IPS-NIHi7 (cell line): ENCODE measurements at regions not wholly inside any gene's neighbourhood (a gene's known extent, or its start where the extent isn't known, plus 50 kb on each side); places are given as distances from the start of the nearest gene placed in this dataset.

Source experiments
- DNase-seq: peaks from one replicate; pipeline ENCODE4 v3.0.0; 2012; ENCODE audit warnings: mixed read lengths; ENCODE audit errors: extremely low spot score

DNA sequence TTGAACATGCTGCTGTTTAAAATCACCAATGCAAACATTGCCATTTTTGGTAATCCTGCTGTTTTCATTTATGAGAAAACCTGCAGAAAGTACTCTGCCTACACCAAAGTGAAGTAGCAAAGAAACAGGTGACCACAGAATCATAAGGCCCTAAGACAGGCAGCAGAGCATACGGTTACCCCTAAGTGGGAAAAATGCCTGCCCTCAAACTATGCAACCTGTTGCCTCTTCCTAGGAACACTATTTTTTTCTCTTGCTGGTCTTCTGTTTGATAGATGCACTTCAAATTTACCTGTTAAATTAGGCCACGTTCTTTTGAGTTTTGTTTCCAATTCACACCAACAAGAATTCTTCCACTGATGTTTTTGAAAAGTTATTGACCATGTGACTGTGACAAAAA, 89.5 kb upstream of the RAB4A start:
- DNase-seq, result no peak

- no peak for DNase-seq
Measured at GRCh38 chr1:229183588-229183987, 87.3 kb upstream of the RAB4A start.

DNA sequence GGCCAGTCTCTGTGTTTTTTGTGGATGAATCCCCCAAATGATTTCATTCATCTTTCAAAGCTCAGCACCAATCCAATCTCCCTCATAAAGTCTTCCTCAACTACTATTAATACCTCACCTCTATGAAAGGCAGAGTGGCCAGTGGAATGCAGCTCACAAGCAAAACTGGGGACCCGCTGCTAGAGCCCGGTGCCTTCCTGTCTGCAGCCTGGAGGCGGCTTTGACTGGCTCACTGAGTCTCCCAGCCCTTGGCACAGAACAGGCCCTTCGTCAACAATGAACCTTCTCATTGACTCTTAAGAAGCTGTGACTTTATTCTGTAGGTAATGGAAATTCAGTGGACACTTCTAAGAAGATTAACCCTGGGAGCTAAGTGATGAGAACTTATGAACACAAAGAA, 86.8 kb upstream of the RAB4A start:
- no peak for DNase-seq

- no peak for DNase-seq
Measured at GRCh38 chr1:229185963-229186362, 84.9 kb upstream of the RAB4A start.

- no peak for DNase-seq
Measured at GRCh38 chr1:229186373-229187056, 84.4 kb upstream of the RAB4A start.

GRCh38 chr1:229190057-229190575, 80.8 kb upstream of the RAB4A start:
- no peak for DNase-seq

- DNase-seq, result peak; percentile 45
Measured at GRCh38 chr1:229191066-229191674, 79.7 kb upstream of the RAB4A start.

GRCh38 chr1:229192031-229192430, 78.9 kb upstream of the RAB4A start:
- DNase-seq, result no peak

DNA sequence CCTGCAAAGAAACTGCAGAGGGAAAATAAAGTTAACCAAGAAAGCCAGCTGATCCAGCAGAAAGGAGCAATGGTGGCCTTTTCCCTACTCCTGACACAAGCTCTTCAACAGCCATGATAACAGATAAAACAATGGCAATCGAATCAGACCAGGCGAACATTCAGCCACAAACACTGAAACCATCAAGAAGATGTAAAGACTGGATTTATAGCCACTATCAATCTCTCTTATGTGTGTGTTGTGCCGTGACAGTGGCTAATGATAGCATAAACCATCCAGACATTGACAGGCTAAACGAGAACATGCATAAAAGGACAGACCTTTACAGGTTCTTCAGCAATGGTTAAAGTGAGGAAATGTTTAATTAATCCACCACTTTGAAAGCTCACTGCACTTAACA, 78.1 kb upstream of the RAB4A start:
- DNase-seq, result no peak

GRCh38 chr1:229194096-229194495, 76.8 kb upstream of the RAB4A start:
- no peak for DNase-seq

DNA sequence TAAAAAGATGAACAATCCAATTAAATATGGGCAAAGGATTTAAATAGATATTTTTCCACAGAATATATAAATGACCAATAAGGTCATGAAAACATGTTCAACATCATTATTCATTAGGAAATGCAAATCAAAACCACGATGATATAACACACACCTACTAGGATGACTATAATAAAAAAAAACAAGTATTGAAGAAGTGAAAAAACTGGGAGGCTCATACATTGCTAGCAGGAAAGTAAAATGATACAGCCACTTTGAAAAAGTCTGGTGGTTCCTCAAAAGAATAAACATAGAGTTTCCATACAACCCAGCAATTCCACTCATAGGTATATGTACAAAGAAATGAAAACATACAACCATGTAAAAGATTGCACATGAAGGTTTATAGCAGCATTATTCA, 75.7 kb upstream of the RAB4A start:
- no peak for DNase-seq

- no peak for DNase-seq
Measured at GRCh38 chr1:229196404-229197264, 74.3 kb upstream of the RAB4A start.

DNA sequence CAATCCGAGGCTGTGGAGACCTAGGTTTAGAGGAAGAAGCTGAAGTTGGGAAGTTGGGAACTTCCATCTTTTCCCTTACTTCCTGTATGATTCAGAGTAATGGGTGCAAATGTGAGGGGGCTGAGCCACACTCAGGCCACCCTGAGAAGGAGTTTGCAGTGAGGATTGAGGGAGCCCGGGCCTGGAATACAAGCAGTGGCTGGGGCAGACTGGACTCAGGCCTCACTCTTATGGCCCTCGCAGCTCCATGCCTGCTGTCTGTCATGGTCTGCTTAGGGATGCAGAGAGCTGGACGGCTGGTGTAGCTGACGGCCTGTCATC, 73.7 kb upstream of the RAB4A start:
- DNase-seq, result no peak

DNA sequence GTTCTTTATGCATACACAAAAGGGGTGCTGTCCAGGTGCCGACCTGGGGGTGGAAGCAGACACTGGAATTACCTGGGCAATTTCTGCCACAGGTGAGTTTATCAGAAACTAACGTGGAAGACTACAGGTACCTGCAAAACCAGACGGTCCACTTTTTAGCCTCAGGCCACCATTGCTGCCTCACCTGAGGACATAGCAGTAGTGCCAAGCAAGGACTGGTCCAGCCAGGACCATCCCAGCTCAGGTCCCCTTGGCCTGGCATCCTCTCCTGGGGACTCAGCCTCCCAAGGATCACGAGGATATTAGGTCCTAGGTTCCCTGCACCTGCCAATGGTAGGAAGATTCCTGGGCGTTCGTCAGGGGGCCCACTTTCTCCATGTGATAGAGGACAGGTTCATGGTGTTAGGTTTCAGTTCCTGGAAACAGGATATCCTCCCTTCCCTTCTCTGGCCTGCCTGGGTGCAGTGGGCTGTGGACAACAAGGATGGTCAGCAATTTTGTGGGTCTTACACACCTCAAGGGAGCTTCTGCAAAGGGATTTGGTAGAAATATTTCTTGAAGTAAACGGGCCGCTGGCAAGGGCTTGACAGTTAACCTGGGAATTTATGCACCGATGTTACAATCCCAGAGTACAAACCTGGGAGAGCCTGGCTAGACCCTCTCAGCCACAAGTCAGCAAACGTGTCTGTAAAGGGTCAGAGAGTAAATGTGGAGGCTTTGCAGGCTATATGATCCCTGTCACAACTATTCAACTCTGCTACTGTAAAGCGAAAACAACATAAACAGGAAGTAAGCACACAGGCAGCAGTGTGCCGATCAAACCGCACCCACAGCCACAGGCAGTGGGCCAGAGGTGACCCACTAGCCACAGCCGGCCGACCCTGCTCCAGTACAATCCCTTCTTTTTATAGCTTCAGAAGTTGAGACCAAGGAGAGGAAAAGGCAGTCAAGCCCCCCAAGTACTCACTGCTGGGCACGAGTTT, 71.4 kb upstream of the RAB4A start:
- no peak for DNase-seq

GRCh38 chr1:229203030-229203751, 67.7 kb upstream of the RAB4A start:
- DNase-seq, result peak; percentile 90

DNA sequence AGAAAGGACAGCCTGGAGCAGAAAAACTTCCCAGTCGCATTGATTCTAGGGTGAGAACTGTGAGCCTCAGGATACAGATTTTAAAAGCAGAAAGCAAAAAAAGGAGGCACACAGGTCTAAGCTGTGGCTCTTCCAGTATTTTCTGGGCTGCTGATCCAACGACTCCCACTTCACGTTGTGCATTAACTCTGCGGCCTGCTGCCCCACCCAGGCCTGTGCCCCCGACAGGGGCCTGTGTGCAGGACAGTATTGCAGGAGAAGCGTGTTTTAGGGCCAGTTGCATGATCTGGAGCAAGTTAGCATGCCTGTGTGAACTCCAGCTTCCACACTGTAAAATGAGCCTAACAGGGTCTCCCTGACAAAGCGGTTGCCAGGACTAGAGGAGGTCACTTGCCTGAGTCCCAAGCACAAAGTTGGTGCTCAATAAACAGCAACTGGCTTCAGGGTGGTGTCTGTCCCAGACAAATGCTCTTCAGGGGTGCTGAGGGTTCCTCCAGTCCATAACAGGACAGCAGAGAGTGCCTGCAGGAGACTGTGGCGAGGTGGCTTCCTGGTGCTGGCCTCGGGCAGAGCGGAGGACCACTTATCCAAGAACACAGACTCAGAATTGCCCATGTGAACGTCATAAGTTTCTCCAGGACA, 66.8 kb upstream of the RAB4A start:
- no peak for DNase-seq

GRCh38 chr1:229204921-229205777, 65.8 kb upstream of the RAB4A start:
- no peak for DNase-seq

GRCh38 chr1:229205854-229206253, 65.1 kb upstream of the RAB4A start:
- no peak for DNase-seq

DNA sequence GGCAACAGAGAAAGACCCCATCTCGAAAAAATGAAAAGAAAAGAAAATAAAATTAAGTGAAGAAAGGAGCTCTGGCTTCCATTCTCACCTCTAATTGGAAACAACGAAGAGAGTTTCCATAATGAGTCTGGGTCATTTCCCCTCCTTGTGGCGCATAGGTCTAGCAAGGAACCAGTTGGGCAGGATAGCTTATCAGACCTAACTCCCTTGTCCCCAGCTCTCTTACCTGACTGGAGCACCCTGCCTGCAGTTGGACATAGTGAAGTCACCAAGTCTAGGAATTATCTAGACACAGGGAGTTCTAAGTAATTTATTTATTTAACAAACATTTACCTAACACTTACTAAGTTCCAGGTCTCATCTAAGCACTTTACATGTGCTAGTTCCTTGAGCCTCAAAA, 63.0 kb upstream of the RAB4A start:
- DNase-seq, result no peak
